ENCODE measurements at regions not wholly inside any gene's neighbourhood (a gene's known extent, or its start where the extent isn't known, plus 50 kb on each side); places are given as distances from the start of the nearest gene placed in this dataset.

GRCh38 chr10:117889664-117890063 lies 157.1 kb downstream of the RAB11FIP2 start:
- no peak for TF ChIP-seq EZH2 (IDR thresholded peaks at IDR 0.05; ENCODE audit: borderline replicate concordance, low read depth, low read length, severe bottlenecking)
- TF ChIP-seq, protein P1, sequence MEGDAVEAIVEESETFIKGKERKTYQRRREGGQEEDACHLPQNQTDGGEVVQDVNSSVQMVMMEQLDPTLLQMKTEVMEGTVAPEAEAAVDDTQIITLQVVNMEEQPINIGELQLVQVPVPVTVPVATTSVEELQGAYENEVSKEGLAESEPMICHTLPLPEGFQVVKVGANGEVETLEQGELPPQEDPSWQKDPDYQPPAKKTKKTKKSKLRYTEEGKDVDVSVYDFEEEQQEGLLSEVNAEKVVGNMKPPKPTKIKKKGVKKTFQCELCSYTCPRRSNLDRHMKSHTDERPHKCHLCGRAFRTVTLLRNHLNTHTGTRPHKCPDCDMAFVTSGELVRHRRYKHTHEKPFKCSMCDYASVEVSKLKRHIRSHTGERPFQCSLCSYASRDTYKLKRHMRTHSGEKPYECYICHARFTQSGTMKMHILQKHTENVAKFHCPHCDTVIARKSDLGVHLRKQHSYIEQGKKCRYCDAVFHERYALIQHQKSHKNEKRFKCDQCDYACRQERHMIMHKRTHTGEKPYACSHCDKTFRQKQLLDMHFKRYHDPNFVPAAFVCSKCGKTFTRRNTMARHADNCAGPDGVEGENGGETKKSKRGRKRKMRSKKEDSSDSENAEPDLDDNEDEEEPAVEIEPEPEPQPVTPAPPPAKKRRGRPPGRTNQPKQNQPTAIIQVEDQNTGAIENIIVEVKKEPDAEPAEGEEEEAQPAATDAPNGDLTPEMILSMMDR (IDR thresholded peaks at IDR 0.05; ENCODE audit: borderline replicate concordance, extremely low read depth, low read length, poor library complexity, severe bottlenecking) = no peak
